Calu3 (cell line): ENCODE measurements at regions not wholly inside any gene's neighbourhood (a gene's known extent, or its start where the extent isn't known, plus 50 kb on each side); places are given as distances from the start of the nearest gene placed in this dataset.

ENCODE experiments used
- BruUV-seq: library from RNA; stranded (reverse); fragments of 400-500 nt; replicated peaks from 2 replicates; lab custom pipeline; 2021; lab: Mats Ljungman, UMichigan
- CTCF ChIA-PET: fragments of 300-600 bp; sonication (Branson Sonifier 250); formaldehyde crosslinking; loops from one replicate; lab custom pipeline; 2022; ENCODE audit warnings: antibody characterized with exemption; lab: Charles Lee
- DNase-seq: peaks from one replicate; pipeline ENCODE4 v3.0.0; 2022
- H3K27ac Mint-ChIP-seq: one replicate; pipeline ENCODE4 v1.8.0; 2022; ENCODE audit warnings: mixed read lengths; ENCODE audit not compliant: unreplicated experiment
- H3K27me3 Mint-ChIP-seq: one replicate; pipeline ENCODE4 v1.8.0; 2022; ENCODE audit warnings: mixed read lengths; ENCODE audit not compliant: unreplicated experiment
- H3K36me3 Mint-ChIP-seq: one replicate; pipeline ENCODE4 v1.8.0; 2022; ENCODE audit warnings: mild to moderate bottlenecking, moderate library complexity, mixed read lengths; ENCODE audit not compliant: insufficient read depth, unreplicated experiment
- H3K4me1 Mint-ChIP-seq: one replicate; pipeline ENCODE4 v1.8.0; 2022; ENCODE audit warnings: mild to moderate bottlenecking, low read depth, mixed read lengths; ENCODE audit not compliant: unreplicated experiment
- H3K4me3 Mint-ChIP-seq: one replicate; pipeline ENCODE4 v1.8.0; 2022; ENCODE audit warnings: mild to moderate bottlenecking, low read depth, moderate library complexity, mixed read lengths; ENCODE audit not compliant: unreplicated experiment
- H3K9me3 Mint-ChIP-seq: one replicate; pipeline ENCODE4 v1.8.0; 2022; ENCODE audit warnings: low read depth, mixed read lengths; ENCODE audit not compliant: unreplicated experiment
- intact Hi-C: fragments of 100-400 bp; cut with micrococcal nuclease; formaldehyde crosslinking; loops from one replicate; pipeline ENCODE4 v1.10.0; 2022; ENCODE audit not compliant: unreplicated experiment
- TF ChIP-seq, protein P1 (sequence below): fragments of 200-600 bp; IDR thresholded peaks from one replicate; pipeline ENCODE4 v1.8.0; 2022; ENCODE audit warnings: antibody characterized with exemption; ENCODE audit not compliant: unreplicated experiment

GRCh38 chr1:31521761-31522555 is 54.4 kb upstream of the TINAGL1 start:
- Mint-ChIP-seq H3K4me3 (no peak overlapping the region), H3K36me3 (no peaks in the 10 kb centered on the region), H3K27me3 (no peaks in the 10 kb centered on the region), H3K27ac (no peak overlapping the region), H3K9me3 (peaks cover 2% of the 10 kb centered on the region), H3K4me1 (peaks cover 9% of the 10 kb centered on the region)
- intact Hi-C loops = no loop called here
- TF ChIP-seq, protein P1, sequence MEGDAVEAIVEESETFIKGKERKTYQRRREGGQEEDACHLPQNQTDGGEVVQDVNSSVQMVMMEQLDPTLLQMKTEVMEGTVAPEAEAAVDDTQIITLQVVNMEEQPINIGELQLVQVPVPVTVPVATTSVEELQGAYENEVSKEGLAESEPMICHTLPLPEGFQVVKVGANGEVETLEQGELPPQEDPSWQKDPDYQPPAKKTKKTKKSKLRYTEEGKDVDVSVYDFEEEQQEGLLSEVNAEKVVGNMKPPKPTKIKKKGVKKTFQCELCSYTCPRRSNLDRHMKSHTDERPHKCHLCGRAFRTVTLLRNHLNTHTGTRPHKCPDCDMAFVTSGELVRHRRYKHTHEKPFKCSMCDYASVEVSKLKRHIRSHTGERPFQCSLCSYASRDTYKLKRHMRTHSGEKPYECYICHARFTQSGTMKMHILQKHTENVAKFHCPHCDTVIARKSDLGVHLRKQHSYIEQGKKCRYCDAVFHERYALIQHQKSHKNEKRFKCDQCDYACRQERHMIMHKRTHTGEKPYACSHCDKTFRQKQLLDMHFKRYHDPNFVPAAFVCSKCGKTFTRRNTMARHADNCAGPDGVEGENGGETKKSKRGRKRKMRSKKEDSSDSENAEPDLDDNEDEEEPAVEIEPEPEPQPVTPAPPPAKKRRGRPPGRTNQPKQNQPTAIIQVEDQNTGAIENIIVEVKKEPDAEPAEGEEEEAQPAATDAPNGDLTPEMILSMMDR = no peak
- no peak for DNase-seq
- CTCF ChIA-PET = no interaction called here
- no TSS peak for BruUV-seq

- CTCF ChIA-PET = no interaction called here
- Mint-ChIP-seq H3K4me3 (no peak overlapping the region), H3K4me1 (peaks cover 9% of the 10 kb centered on the region), H3K9me3 (peaks cover 2% of the 10 kb centered on the region), H3K27me3 (no peaks in the 10 kb centered on the region), H3K27ac (no peak overlapping the region), H3K36me3 (no peaks in the 10 kb centered on the region)
- no peak for DNase-seq
- intact Hi-C loops = no loop called here
- BruUV-seq = no TSS peak
- TF ChIP-seq, protein P1 = no peak
Measured at GRCh38 chr1:31522556-31522845, 53.8 kb upstream of the TINAGL1 start.

GRCh38 chr1:31523012-31523411 is 53.3 kb upstream of the TINAGL1 start:
- Mint-ChIP-seq H3K9me3 (peaks cover 4% of the 10 kb centered on the region), H3K36me3 (no peaks in the 10 kb centered on the region), H3K4me3 (no peak overlapping the region), H3K27me3 (no peaks in the 10 kb centered on the region), H3K27ac (no peak overlapping the region), H3K4me1 (peaks cover 9% of the 10 kb centered on the region)
- CTCF ChIA-PET = no interaction called here
- intact Hi-C loops = no loop called here
- DNase-seq = no peak
- TF ChIP-seq, protein P1 = no peak
- no TSS peak for BruUV-seq

- intact Hi-C loops = no loop called here
- TF ChIP-seq, protein P1 = no peak
- CTCF ChIA-PET = interaction anchor here (0.8 kb wide), 1 partner anchor 129 kb away, joined by 3 read pairs; no protein-coding TSS in a partner anchor
- Mint-ChIP-seq H3K36me3 (no peaks in the 10 kb centered on the region), H3K4me1 (peaks cover 9% of the 10 kb centered on the region), H3K27me3 (no peaks in the 10 kb centered on the region), H3K27ac (no peak overlapping the region), H3K4me3 (no peak overlapping the region), H3K9me3 (peaks cover 4% of the 10 kb centered on the region)
- no peak for DNase-seq
- no TSS peak for BruUV-seq
Measured at GRCh38 chr1:31523769-31524168, 52.5 kb upstream of the TINAGL1 start.
